ENCODE measurements at regions not wholly inside any gene's neighbourhood (a gene's known extent, or its start where the extent isn't known, plus 50 kb on each side); places are given as distances from the start of the nearest gene placed in this dataset.

DNA sequence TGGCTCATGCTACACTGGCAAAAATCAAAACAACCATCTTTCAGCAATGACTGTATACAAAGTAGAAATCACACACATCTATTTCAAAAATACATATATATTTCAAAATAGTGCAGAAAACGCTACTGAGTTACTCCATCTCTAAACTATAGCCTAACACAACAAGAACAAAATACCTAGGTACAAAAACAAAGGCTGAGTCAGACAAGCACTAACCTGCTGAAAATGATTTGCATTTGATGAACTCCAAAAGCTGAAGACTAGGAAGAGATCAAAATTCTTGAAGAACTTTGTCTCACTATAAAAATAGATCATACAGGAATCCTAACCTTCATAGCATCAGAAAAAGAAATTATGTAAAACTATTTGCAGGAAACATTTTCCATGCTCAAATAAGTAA, 381.6 kb downstream of the EFNB2 start:
- Histone ChIP-seq H3K4me1 (ENCODE audit: low read depth) (peaks cover 2% of the 10 kb centered on the region), H3K4me3 (no peak overlapping the region), H3K9me3 (no peaks in the 10 kb centered on the region), H3K36me3 (ENCODE audit: low read depth) (no peaks in the 10 kb centered on the region)
- ATAC-seq (no peak), DNase-seq (no peak)
- intact Hi-C loops (cut with DNase I, micrococcal nuclease) = no loop called here
- TF ChIP-seq, protein P1, sequence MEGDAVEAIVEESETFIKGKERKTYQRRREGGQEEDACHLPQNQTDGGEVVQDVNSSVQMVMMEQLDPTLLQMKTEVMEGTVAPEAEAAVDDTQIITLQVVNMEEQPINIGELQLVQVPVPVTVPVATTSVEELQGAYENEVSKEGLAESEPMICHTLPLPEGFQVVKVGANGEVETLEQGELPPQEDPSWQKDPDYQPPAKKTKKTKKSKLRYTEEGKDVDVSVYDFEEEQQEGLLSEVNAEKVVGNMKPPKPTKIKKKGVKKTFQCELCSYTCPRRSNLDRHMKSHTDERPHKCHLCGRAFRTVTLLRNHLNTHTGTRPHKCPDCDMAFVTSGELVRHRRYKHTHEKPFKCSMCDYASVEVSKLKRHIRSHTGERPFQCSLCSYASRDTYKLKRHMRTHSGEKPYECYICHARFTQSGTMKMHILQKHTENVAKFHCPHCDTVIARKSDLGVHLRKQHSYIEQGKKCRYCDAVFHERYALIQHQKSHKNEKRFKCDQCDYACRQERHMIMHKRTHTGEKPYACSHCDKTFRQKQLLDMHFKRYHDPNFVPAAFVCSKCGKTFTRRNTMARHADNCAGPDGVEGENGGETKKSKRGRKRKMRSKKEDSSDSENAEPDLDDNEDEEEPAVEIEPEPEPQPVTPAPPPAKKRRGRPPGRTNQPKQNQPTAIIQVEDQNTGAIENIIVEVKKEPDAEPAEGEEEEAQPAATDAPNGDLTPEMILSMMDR (IDR thresholded peaks at IDR 0.05) = no peak

DNA sequence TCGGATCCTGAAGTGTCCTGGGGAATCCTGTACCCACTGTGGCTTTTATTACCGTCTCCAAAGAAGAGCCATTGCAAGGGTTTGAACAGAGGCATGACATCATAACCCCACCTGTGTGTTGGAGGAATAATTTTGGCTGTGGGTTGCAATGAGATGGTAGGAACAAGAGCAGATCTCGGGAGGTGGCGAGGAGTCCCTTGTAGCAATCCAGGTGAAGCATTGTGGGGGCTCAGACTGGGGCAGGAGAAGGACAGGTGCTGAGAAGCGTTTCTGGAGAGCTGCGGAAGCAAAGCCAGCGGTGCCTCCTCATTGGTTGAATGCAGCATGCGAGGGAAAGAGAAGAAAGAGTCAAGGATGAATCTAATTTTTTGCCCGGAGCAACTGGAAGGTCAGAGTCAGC, 382.4 kb downstream of the EFNB2 start:
- TF ChIP-seq, protein P1 (IDR thresholded peaks at IDR 0.05) = no peak
- Histone ChIP-seq H3K9me3 (no peaks in the 10 kb centered on the region), H3K36me3 (ENCODE audit: low read depth) (no peaks in the 10 kb centered on the region), H3K4me3 (no peak overlapping the region), H3K4me1 (ENCODE audit: low read depth) (peaks cover 2% of the 10 kb centered on the region)
- DNase-seq (no peak), ATAC-seq (no peak)
- intact Hi-C loops (cut with DNase I, micrococcal nuclease) = no loop called here

DNA sequence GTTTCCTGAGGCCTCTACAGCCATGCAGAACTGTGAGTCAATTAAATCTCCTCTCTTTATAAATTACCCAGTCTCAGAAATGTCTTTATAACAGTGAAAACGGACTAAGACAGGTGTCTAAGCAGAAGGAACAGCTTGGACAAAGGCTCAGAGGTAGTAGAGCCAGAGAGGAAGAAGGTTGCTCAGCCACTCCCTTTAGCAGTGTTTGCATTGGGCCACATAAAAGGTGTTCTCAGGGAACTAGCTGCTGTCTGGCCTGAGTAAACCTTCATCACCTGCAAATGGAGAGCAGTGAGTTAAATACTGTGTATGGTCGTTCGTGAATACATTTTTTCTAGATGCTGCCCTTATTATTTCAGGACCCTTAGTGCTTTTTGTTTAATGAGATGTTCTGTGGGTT, 383.4 kb downstream of the EFNB2 start:
- intact Hi-C loops (cut with DNase I, micrococcal nuclease) = no loop called here
- DNase-seq (peak in 1 of 3 donors; percentile 69), ATAC-seq (peak; percentile 94)
- no peaks in the 10 kb centered on the region for H3K9me3 ChIP-seq
- H3K4me3 ChIP-seq = no peak overlapping the region
- H3K4me1 ChIP-seq (ENCODE audit: low read depth) = peaks cover 2% of the 10 kb centered on the region
- TF ChIP-seq, protein P1 (IDR thresholded peaks at IDR 0.05) = no peak
- H3K36me3 ChIP-seq (ENCODE audit: low read depth) = no peaks in the 10 kb centered on the region

GRCh38 chr13:106151056-106151699, 384.3 kb downstream of the EFNB2 start:
- Histone ChIP-seq H3K9me3 (no peaks in the 10 kb centered on the region), H3K36me3 (ENCODE audit: low read depth) (no peaks in the 10 kb centered on the region), H3K4me1 (ENCODE audit: low read depth) (peaks cover 2% of the 10 kb centered on the region), H3K4me3 (no peak overlapping the region)
- peak in 1 of 3 donors; percentile 34 for DNase-seq
- TF ChIP-seq, protein P1 (IDR thresholded peaks at IDR 0.05) = no peak
- intact Hi-C loops (cut with DNase I, micrococcal nuclease) = no loop called here
- peak; percentile 68 for ATAC-seq

- DNase-seq (peak in 2 of 3 donors; percentile 45 to 76), ATAC-seq (peak; percentile 91)
- intact Hi-C loops (cut with DNase I, micrococcal nuclease) = no loop called here
Observed at GRCh38 chr13:106145997-106146864, 389.2 kb downstream of the EFNB2 start.

More at GRCh38 chr13:106145997-106146864, 389.2 kb downstream of the EFNB2 start:
- peaks cover 6% of the 10 kb centered on the region for H3K4me1 ChIP-seq (ENCODE audit: low read depth)
- H3K36me3 ChIP-seq (ENCODE audit: low read depth) = no peaks in the 10 kb centered on the region
- TF ChIP-seq, protein P1 (IDR thresholded peaks at IDR 0.05) = no peak
- H3K9me3 ChIP-seq = no peaks in the 10 kb centered on the region
- no peak overlapping the region for H3K4me3 ChIP-seq
